Ectodermal cell (in vitro differentiated cells): ENCODE measurements at regions not wholly inside any gene's neighbourhood (a gene's known extent, or its start where the extent isn't known, plus 50 kb on each side); places are given as distances from the start of the nearest gene placed in this dataset.

Source experiments
- H3K27ac ChIP-seq: 2 replicates; pipeline ENCODE4 v1.7.0; 2013; ENCODE audit warnings: mild to moderate bottlenecking, low read depth, low read length; ENCODE audit not compliant: insufficient read depth, poor library complexity, severe bottlenecking
- H3K27me3 ChIP-seq: 2 replicates; pipeline ENCODE4 v1.7.0; 2013; ENCODE audit warnings: mild to moderate bottlenecking, low read length; ENCODE audit not compliant: insufficient read depth, control insufficient read depth, poor library complexity, severe bottlenecking
- H3K36me3 ChIP-seq: one replicate; pipeline ENCODE4 v1.7.0; 2013; ENCODE audit warnings: low read length; ENCODE audit not compliant: control insufficient read depth, insufficient read depth
- H3K4me1 ChIP-seq: one replicate; pipeline ENCODE4 v1.7.0; 2013; ENCODE audit warnings: low read length; ENCODE audit not compliant: control insufficient read depth, insufficient read depth
- H3K4me3 ChIP-seq: 2 replicates; pipeline ENCODE4 v1.7.0; 2013; ENCODE audit warnings: low read depth, low read length, control low read depth; ENCODE audit not compliant: insufficient read depth
- H3K9me3 ChIP-seq: 2 replicates; pipeline ENCODE4 v1.7.0; 2013; ENCODE audit warnings: mild to moderate bottlenecking, low read length, moderate library complexity; ENCODE audit not compliant: control insufficient read depth
- WGBS, 2 experiments: methylation state at CpG; one replicate each; pipeline ENCODE4 v1.1.7; 2013; ENCODE audit warnings: missing lambda C conversion rate in 2 of 2; 5-methylcytosine and 5-hydroxymethylcytosine counted together

DNA sequence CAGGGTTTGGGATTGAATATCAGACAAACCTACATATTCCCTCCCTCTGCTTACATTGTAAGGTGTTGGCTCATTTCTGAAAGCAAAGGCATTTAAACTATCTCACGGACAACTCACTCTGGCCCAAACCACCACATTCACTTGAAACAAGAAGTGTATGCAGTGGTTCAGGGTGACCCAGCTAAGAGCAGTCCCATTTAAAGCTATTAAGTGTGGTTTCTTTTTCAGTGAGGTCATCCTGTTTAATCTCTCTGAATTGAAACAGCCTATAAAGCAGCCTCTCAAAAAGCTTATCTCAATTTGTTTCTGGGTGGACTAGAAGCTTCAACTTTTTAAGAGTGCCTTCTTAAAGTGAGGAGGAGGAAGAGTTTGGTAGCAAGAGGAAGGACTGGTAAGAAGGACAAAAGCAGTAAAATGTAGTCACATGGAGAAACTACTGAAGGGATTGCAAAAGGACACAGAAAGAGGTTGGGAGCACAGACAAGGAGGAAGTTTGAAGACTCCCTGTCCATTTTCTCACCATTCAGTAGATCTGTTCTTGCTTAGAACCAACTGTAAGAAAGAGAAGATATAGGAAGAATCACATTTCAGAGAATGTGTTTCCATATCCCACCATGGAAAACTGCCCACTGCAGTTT is 151.6 kb downstream of the TMCO5A start:
- H3K4me1 ChIP-seq: no peaks in the 10 kb centered on the region
- H3K27ac ChIP-seq: no peak overlapping the region
- H3K4me3 ChIP-seq: no peak overlapping the region
- H3K36me3 ChIP-seq: no peaks in the 10 kb centered on the region
- H3K27me3 ChIP-seq: no peaks in the 10 kb centered on the region
- 80 to 88% methylated on average over 1 of the region's 1 CpG for WGBS, 2 experiments
- no peaks in the 10 kb centered on the region for H3K9me3 ChIP-seq

DNA sequence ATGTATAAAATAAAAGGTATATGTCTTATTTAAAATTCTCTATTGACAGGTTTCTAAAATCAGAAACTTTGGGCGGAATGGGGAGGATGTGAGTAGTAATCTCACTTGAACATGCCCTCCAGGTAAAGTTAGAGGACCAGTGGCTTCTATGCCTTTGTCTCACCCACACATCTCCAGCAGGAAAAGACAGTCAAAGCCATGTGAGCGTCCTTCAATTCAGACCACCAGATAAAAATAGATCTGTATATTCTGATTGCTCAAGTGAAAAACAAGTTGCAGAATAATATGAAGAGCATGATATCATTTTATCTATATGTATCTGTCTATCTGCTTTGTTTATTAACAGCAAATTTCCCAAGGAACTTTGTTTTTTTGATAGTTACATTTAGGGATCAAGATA is 152.2 kb downstream of the TMCO5A start:
- WGBS, 2 experiments: 95 to 100% methylated on average over 1 to 2 of the region's 2 CpGs
- Histone ChIP-seq H3K27me3 (no peaks in the 10 kb centered on the region), H3K27ac (no peak overlapping the region), H3K4me1 (no peaks in the 10 kb centered on the region), H3K9me3 (no peaks in the 10 kb centered on the region), H3K36me3 (no peaks in the 10 kb centered on the region), H3K4me3 (no peak overlapping the region)

- no peak overlapping the region for H3K4me3 ChIP-seq
- no peaks in the 10 kb centered on the region for H3K27me3 ChIP-seq
- H3K27ac ChIP-seq: no peak overlapping the region
- no peaks in the 10 kb centered on the region for H3K36me3 ChIP-seq
- WGBS, 2 experiments: 71 to 94% methylated on average over 1 of the region's 1 CpG
- no peaks in the 10 kb centered on the region for H3K9me3 ChIP-seq
- H3K4me1 ChIP-seq: no peaks in the 10 kb centered on the region
These were observed 154.5 kb downstream of the TMCO5A start for GRCh38 chr15:38088971-38089370.

DNA sequence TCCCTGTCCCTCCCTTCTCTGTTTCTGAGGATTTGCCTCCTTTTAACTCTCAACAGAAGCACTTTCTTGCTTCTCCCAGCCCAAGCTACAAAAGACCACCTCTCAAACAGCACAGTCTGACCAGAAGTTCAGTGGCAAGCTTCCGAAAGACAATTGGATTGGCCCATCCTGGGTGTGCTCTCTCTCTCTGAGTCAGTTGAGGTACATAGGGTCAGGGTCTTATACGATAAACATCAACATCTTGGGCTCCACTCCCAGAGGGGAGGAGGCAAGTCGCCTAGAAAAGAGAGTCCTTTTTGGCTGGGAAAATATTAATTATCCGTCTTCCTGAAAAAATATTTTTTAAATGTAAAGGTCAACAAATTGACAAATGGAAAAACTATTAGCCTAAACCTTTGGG is 155.8 kb downstream of the TMCO5A start:
- H3K9me3 ChIP-seq: no peaks in the 10 kb centered on the region
- WGBS, 2 experiments: 95 to 97% methylated on average over 1 to 4 of the region's 4 CpGs
- H3K27me3 ChIP-seq: no peaks in the 10 kb centered on the region
- H3K4me1 ChIP-seq: no peaks in the 10 kb centered on the region
- H3K27ac ChIP-seq: no peak overlapping the region
- no peaks in the 10 kb centered on the region for H3K36me3 ChIP-seq
- H3K4me3 ChIP-seq: no peak overlapping the region

- Histone ChIP-seq H3K4me1 (no peaks in the 10 kb centered on the region), H3K27ac (no peak overlapping the region), H3K27me3 (no peaks in the 10 kb centered on the region), H3K36me3 (no peaks in the 10 kb centered on the region), H3K9me3 (no peaks in the 10 kb centered on the region), H3K4me3 (no peak overlapping the region)
- 91 to 92% methylated on average over 3 of the region's 3 CpGs for WGBS, 2 experiments
These were observed 156.2 kb downstream of the TMCO5A start for GRCh38 chr15:38090678-38091077.

DNA sequence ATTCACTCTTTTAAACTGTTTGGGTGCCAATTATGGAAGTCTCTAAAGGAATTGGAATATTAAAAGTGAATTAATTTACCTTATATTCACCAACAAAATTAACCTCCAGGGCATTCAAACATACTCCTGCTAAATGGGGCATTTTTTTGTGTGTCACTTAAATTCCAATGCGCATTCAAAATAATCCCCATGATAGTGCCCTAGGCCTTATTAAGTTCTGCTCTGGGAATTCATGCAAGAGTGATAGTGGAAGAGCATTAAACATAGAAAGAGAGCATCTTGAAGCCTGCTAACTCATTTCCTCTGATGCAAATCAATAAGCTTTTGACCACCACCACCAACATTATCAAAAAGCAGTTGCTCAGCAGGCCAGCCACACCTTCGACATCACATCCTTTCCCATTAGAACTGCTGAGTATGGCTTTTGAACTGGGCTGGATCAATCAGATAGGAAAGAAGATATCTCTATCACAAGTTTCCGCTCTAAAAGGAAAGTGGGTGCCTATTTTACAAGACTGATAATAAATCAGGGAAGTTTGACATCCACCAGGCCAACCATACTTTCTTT is 156.7 kb downstream of the TMCO5A start:
- H3K27ac ChIP-seq: no peak overlapping the region
- H3K4me3 ChIP-seq: no peak overlapping the region
- no peaks in the 10 kb centered on the region for H3K4me1 ChIP-seq
- no peaks in the 10 kb centered on the region for H3K27me3 ChIP-seq
- no peaks in the 10 kb centered on the region for H3K36me3 ChIP-seq
- H3K9me3 ChIP-seq: no peaks in the 10 kb centered on the region
- 93 to 97% methylated on average over 3 of the region's 3 CpGs for WGBS, 2 experiments

DNA sequence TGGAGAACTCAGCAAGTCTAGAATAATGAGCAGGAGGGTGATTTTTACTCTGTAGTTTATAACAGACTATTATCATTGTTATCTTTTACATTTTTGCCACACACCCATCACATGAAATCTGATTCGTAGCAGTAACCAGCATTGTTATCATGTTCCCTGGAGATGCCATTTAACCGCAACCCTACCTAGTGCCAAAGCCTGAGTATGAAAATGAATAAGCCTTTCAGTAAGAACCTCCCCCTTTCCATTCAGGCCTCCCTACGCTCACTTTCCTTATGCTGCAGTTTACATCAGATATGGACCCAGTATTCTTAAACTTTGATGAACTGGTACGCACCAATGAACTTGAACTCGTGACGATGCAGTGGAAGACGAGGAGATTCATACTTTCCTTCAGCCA is 158.7 kb upstream of the SPRED1 start:
- no peaks in the 10 kb centered on the region for H3K36me3 ChIP-seq
- H3K9me3 ChIP-seq: no peaks in the 10 kb centered on the region
- no peaks in the 10 kb centered on the region for H3K27me3 ChIP-seq
- H3K4me1 ChIP-seq: no peaks in the 10 kb centered on the region
- no peak overlapping the region for H3K27ac ChIP-seq
- no peak overlapping the region for H3K4me3 ChIP-seq
- WGBS, 2 experiments: 89 to 94% methylated on average over 6 of the region's 7 CpGs

GRCh38 chr15:38102972-38103371 is 149.7 kb upstream of the SPRED1 start:
- 100% methylated on average over 1 of the region's 1 CpG; no CpG with 5 or more reads in 1 of the 2 experiments for WGBS, 2 experiments
- H3K9me3 ChIP-seq: no peaks in the 10 kb centered on the region
- no peaks in the 10 kb centered on the region for H3K36me3 ChIP-seq
- H3K4me1 ChIP-seq: no peaks in the 10 kb centered on the region
- no peaks in the 10 kb centered on the region for H3K27me3 ChIP-seq
- no peak overlapping the region for H3K4me3 ChIP-seq
- H3K27ac ChIP-seq: no peak overlapping the region

DNA sequence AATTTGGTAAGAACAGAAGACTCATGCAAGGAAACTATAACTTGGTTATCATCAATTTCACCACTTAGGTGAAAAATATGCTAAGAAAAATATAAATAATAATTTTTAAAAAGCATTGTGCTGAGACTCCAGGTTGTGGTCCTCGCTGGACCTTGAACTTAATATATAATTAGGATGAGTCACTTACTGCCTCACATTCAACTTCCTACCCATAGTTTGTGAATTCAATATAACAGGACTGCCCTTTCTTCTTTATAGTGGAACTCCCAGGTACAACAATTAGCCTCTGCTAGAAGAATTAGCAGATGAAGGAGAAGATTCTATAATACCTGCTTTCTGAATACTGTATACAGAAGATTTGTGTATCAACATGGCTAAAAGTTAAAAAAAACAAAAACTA is 149.1 kb upstream of the SPRED1 start:
- Histone ChIP-seq H3K4me1 (no peaks in the 10 kb centered on the region), H3K27ac (no peak overlapping the region), H3K27me3 (no peaks in the 10 kb centered on the region), H3K9me3 (no peaks in the 10 kb centered on the region), H3K36me3 (no peaks in the 10 kb centered on the region), H3K4me3 (no peak overlapping the region)
- WGBS, 2 experiments: 92 to 100% methylated on average over 1 of the region's 1 CpG

GRCh38 chr15:38111070-38111469 is 141.6 kb upstream of the SPRED1 start:
- no peak overlapping the region for H3K4me3 ChIP-seq
- H3K9me3 ChIP-seq: no peaks in the 10 kb centered on the region
- no peaks in the 10 kb centered on the region for H3K4me1 ChIP-seq
- H3K27me3 ChIP-seq: no peaks in the 10 kb centered on the region
- no peaks in the 10 kb centered on the region for H3K36me3 ChIP-seq
- WGBS, 2 experiments: 80 to 84% methylated on average over 1 of the region's 1 CpG
- H3K27ac ChIP-seq: no peak overlapping the region
